GM12878 (cell line): ENCODE measurements at regions not wholly inside any gene's neighbourhood (a gene's known extent, or its start where the extent isn't known, plus 50 kb on each side); places are given as distances from the start of the nearest gene placed in this dataset.

Experiments
- ATAC-seq: fragments of 200-7000 bp; cut with Tn5 transposase; 3 replicates; pipeline ENCODE4 v1.9.1; 2020; ENCODE audit warnings: mild to moderate bottlenecking, moderate library complexity
- BruUV-seq: library from RNA; stranded (reverse); fragments of 400-500 nt; replicated peaks from 2 replicates; lab custom pipeline; 2021; lab: Mats Ljungman, UMichigan
- CTCF ChIA-PET: fragments of 300-600 bp; sonication (Branson Sonifier 250); formaldehyde crosslinking; extraction: SDS; loops from one replicate; lab custom pipeline; 2021; ENCODE audit warnings: inconsistent platforms; lab: Yijun Ruan, JAX
- POLR2A ChIA-PET: fragments of 350-600 bp; formaldehyde crosslinking; extraction: SDS; loops from one replicate; lab custom pipeline; 2021; ENCODE audit warnings: inconsistent platforms; lab: Charles Lee
- RAD21 ChIA-PET: fragments of 300-600 bp; sonication (Branson Sonifier 250); formaldehyde crosslinking; loops from one replicate; lab custom pipeline; 2023; ENCODE audit warnings: antibody characterized with exemption; ENCODE audit not compliant: unreplicated experiment; lab: Charles Lee
- SMC1A ChIA-PET: fragments of 300-600 bp; sonication (Branson Sonifier 250); formaldehyde crosslinking; loops from one replicate; lab custom pipeline; 2023; ENCODE audit not compliant: unreplicated experiment, uncharacterized antibody; lab: Charles Lee
- DNase-seq: peaks from one replicate; pipeline ENCODE4 v3.0.0-alpha.2; 2011; ENCODE audit warnings: low read depth, low spot score
- FAIRE-seq: peaks from 3 replicates; lab custom pipeline; 2011; peaks lifted over from hg19 to GRCh38; lab: Jason Lieb, UNC
- H2AFZ ChIP-seq: 2 replicates; pipeline ENCODE4 v1.6.0; 2011; ENCODE audit warnings: low read depth, low read length, control low read depth; ENCODE audit not compliant: control insufficient read depth
- H3K27ac ChIP-seq: 2 replicates; pipeline ENCODE4 v1.5.1; 2011; ENCODE audit warnings: control low read depth; ENCODE audit not compliant: control insufficient read depth, insufficient read depth
- H3K27me3 ChIP-seq, 2 experiments: replicated peaks in 1 of 2; 2 replicates each; pipeline versions ENCODE4 v1.6.0 to v1.6.1; 2011; ENCODE audit warnings: low read length in 1 of 2; ENCODE audit not compliant: control insufficient read depth in 2 of 2, insufficient read depth in 2 of 2
- H3K36me3 ChIP-seq, 2 experiments: 2 replicates each; pipeline ENCODE4 v1.5.1; 2011; ENCODE audit warnings: low read length in 1 of 2; ENCODE audit not compliant: control insufficient read depth in 2 of 2, insufficient read depth in 2 of 2
- H3K4me1 ChIP-seq: 2 replicates; pipeline ENCODE4 v1.6.1; 2011; ENCODE audit warnings: mild to moderate bottlenecking, low read length, moderate library complexity, mixed read lengths; ENCODE audit not compliant: control insufficient read depth, insufficient read depth
- H3K4me2 ChIP-seq: 2 replicates; pipeline ENCODE4 v1.6.0; 2011; ENCODE audit warnings: control low read depth; ENCODE audit not compliant: control insufficient read depth, insufficient read depth
- H3K4me3 ChIP-seq: fragments of 200-600 bp; sonication (generic); 2 replicates; pipeline ENCODE4 v1.5.1; 2016
- H3K79me2 ChIP-seq: 2 replicates; pipeline ENCODE4 v1.6.0; 2011; ENCODE audit warnings: low read length; ENCODE audit not compliant: control insufficient read depth, insufficient read depth
- H3K9ac ChIP-seq: 2 replicates; pipeline ENCODE4 v1.8.0; 2011; ENCODE audit warnings: low read length, control low read depth, mixed read lengths; ENCODE audit not compliant: control insufficient read depth, insufficient read depth
- H3K9me3 ChIP-seq: replicated peaks from 3 replicates; pipeline ENCODE4 v1.5.1; 2011; ENCODE audit warnings: mild to moderate bottlenecking, low read length; ENCODE audit not compliant: control insufficient read depth, insufficient read depth
- H4K20me1 ChIP-seq: 2 replicates; pipeline ENCODE4 v1.6.0; 2011; ENCODE audit not compliant: control insufficient read depth, insufficient read depth
- EED ChIP-seq: sonication (generic); IDR thresholded peaks from 2 replicates; pipeline ENCODE4 v1.6.1; 2016; ENCODE audit warnings: antibody characterized with exemption, low read depth
- IKZF1 ChIP-seq: fragments of 450-650 bp; conservative IDR thresholded peaks from 2 replicates; pipeline ENCODE4 v1.6.1; 2017; ENCODE audit warnings: antibody characterized with exemption, mild to moderate bottlenecking
- KAT2A ChIP-seq: conservative IDR thresholded peaks from 2 replicates; pipeline ENCODE4 v1.6.1; 2011; ENCODE audit warnings: low read depth, low read length; ENCODE audit not compliant: control insufficient read depth
- LARP7 ChIP-seq: fragments of 450-650 bp; IDR thresholded peaks from 2 replicates; pipeline ENCODE4 v1.6.1; 2017; ENCODE audit warnings: mild to moderate bottlenecking
- MYC ChIP-seq: IDR thresholded peaks from 2 replicates; pipeline ENCODE4 v1.6.1; 2011; ENCODE audit warnings: mild to moderate bottlenecking, low read length, moderate library complexity, inconsistent platforms; ENCODE audit not compliant: insufficient read depth, insufficient replicate concordance, insufficient read length, severe bottlenecking
- NFYB ChIP-seq: IDR thresholded peaks from 2 replicates; pipeline ENCODE4 v1.6.1; 2011; ENCODE audit warnings: low read depth, mild to moderate bottlenecking, low read length, improper control_type of control experiment, moderate library complexity; ENCODE audit not compliant: insufficient read depth
- NRF1 ChIP-seq: conservative IDR thresholded peaks from 2 replicates; pipeline ENCODE4 v1.6.1; 2011; ENCODE audit warnings: mild to moderate bottlenecking, low read depth, low read length, improper control_type of control experiment
- POLR2AphosphoS2 ChIP-seq: IDR thresholded peaks from 2 replicates; pipeline ENCODE4 v1.6.1; 2011; ENCODE audit warnings: low read depth, mild to moderate bottlenecking, low read length, improper control_type of control experiment, moderate library complexity
- POU2F2 ChIP-seq: IDR thresholded peaks from 3 replicates; pipeline ENCODE4 v1.6.1; 2011; ENCODE audit warnings: low read depth, mild to moderate bottlenecking, low read length, borderline replicate concordance
- RAD51 ChIP-seq: fragments of 450-650 bp; IDR thresholded peaks from 2 replicates; pipeline ENCODE4 v1.6.1; 2016; ENCODE audit warnings: moderate library complexity, mild to moderate bottlenecking, inconsistent platforms
- RB1 ChIP-seq: fragments of 450-650 bp; formaldehyde crosslinking; IDR thresholded peaks from 2 replicates; pipeline ENCODE4 v1.6.1; 2017; ENCODE audit warnings: mild to moderate bottlenecking, borderline replicate concordance
- YY1 ChIP-seq: IDR thresholded peaks from 2 replicates; pipeline ENCODE4 v1.6.1; 2011; ENCODE audit warnings: low read depth, mild to moderate bottlenecking, low read length
- ZNF217 ChIP-seq: fragments of 450-650 bp; IDR thresholded peaks from 2 replicates; pipeline ENCODE4 v1.6.1; 2017; ENCODE audit warnings: antibody characterized with exemption, mild to moderate bottlenecking
- WGBS: methylation state at CpG from one replicate; pipeline ENCODE4 v1.1.6; 2016; ENCODE audit warnings: low lambda C conversion rate; ENCODE audit not compliant: insufficient replicate concordance, insufficient coverage; ENCODE audit errors: missing lambda C conversion rate; 5-methylcytosine and 5-hydroxymethylcytosine counted together
- in situ Hi-C: fragments of 300-500 bp; cut with MboI; formaldehyde crosslinking; loops from 9 replicates; pipeline ENCODE4 v1.14.3; 2018; ENCODE audit warnings: mixed read lengths
- intact Hi-C: fragments of 100-400 bp; cut with micrococcal nuclease; formaldehyde crosslinking; loops from one replicate; pipeline ENCODE4 v1.14.2; 2022; ENCODE audit not compliant: unreplicated experiment
- TF ChIP-seq, protein P1 (sequence below): fragments of 450-650 bp; IDR thresholded peaks from 2 replicates; pipeline ENCODE4 v1.6.1; 2017; ENCODE audit warnings: mild to moderate bottlenecking, moderate library complexity
- TF ChIP-seq, protein P2 (sequence below): fragments of 450-650 bp; IDR thresholded peaks from 2 replicates; pipeline ENCODE4 v1.6.1; 2017; ENCODE audit warnings: low read depth, mild to moderate bottlenecking, moderate library complexity
- TF ChIP-seq, protein P3 (sequence below): fragments of 450-650 bp; formaldehyde crosslinking; IDR thresholded peaks from 2 replicates; pipeline ENCODE4 v1.5.0; 2022; ENCODE audit warnings: mild to moderate bottlenecking, missing genetic modification characterization

DNA sequence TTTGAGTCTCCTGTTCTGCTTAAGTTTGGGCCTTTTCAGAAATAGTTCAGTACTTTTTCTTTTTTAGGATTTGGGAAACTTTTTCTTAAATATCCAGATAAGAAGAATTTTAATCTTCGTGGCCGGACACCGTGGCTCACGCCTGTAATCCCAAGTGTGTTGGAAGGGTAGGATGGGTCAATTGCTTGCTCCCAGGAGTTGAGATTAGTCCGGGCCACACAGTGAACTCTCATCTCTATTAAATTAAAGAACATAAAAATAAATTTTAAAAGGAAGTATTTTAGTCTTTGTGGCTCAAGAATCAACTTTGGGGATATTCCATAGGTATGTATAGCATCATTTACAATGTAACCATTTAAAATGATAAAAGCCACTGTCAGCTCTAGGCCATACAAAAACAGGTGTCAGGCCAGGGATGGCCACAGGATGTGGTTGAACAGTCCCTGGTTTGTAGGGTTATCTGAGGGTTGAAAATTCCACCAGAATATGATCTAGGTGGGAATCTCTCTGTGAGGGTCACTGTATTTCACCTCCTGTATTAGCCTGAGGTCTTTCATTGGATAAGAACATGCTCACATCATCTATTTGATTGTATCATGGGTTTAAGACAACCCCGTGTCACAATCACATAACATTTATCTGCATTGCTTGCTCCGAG lies 115.6 kb downstream of the GGTLC2 start:
- H3K27ac ChIP-seq = no peak overlapping the region
- TF ChIP-seq NFYB (no peak), KAT2A (no peak), MYC (no peak), YY1 (no peak), RAD51 (no peak), ZNF217 (no peak), POLR2AphosphoS2 (no peak), NRF1 (no peak), EED (no peak), LARP7 (no peak), POU2F2 (no peak), IKZF1 (no peak), RB1 (no peak)
- TF ChIP-seq, protein P1, sequence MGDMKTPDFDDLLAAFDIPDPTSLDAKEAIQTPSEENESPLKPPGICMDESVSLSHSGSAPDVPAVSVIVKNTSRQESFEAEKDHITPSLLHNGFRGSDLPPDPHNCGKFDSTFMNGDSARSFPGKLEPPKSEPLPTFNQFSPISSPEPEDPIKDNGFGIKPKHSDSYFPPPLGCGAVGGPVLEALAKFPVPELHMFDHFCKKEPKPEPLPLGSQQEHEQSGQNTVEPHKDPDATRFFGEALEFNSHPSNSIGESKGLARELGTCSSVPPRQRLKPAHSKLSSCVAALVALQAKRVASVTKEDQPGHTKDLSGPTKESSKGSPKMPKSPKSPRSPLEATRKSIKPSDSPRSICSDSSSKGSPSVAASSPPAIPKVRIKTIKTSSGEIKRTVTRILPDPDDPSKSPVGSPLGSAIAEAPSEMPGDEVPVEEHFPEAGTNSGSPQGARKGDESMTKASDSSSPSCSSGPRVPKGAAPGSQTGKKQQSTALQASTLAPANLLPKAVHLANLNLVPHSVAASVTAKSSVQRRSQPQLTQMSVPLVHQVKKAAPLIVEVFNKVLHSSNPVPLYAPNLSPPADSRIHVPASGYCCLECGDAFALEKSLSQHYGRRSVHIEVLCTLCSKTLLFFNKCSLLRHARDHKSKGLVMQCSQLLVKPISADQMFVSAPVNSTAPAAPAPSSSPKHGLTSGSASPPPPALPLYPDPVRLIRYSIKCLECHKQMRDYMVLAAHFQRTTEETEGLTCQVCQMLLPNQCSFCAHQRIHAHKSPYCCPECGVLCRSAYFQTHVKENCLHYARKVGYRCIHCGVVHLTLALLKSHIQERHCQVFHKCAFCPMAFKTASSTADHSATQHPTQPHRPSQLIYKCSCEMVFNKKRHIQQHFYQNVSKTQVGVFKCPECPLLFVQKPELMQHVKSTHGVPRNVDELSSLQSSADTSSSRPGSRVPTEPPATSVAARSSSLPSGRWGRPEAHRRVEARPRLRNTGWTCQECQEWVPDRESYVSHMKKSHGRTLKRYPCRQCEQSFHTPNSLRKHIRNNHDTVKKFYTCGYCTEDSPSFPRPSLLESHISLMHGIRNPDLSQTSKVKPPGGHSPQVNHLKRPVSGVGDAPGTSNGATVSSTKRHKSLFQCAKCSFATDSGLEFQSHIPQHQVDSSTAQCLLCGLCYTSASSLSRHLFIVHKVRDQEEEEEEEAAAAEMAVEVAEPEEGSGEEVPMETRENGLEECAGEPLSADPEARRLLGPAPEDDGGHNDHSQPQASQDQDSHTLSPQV = no peak
- TF ChIP-seq, protein P2, sequence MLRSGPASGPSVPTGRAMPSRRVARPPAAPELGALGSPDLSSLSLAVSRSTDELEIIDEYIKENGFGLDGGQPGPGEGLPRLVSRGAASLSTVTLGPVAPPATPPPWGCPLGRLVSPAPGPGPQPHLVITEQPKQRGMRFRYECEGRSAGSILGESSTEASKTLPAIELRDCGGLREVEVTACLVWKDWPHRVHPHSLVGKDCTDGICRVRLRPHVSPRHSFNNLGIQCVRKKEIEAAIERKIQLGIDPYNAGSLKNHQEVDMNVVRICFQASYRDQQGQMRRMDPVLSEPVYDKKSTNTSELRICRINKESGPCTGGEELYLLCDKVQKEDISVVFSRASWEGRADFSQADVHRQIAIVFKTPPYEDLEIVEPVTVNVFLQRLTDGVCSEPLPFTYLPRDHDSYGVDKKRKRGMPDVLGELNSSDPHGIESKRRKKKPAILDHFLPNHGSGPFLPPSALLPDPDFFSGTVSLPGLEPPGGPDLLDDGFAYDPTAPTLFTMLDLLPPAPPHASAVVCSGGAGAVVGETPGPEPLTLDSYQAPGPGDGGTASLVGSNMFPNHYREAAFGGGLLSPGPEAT = no peak
- TF ChIP-seq, protein P3, sequence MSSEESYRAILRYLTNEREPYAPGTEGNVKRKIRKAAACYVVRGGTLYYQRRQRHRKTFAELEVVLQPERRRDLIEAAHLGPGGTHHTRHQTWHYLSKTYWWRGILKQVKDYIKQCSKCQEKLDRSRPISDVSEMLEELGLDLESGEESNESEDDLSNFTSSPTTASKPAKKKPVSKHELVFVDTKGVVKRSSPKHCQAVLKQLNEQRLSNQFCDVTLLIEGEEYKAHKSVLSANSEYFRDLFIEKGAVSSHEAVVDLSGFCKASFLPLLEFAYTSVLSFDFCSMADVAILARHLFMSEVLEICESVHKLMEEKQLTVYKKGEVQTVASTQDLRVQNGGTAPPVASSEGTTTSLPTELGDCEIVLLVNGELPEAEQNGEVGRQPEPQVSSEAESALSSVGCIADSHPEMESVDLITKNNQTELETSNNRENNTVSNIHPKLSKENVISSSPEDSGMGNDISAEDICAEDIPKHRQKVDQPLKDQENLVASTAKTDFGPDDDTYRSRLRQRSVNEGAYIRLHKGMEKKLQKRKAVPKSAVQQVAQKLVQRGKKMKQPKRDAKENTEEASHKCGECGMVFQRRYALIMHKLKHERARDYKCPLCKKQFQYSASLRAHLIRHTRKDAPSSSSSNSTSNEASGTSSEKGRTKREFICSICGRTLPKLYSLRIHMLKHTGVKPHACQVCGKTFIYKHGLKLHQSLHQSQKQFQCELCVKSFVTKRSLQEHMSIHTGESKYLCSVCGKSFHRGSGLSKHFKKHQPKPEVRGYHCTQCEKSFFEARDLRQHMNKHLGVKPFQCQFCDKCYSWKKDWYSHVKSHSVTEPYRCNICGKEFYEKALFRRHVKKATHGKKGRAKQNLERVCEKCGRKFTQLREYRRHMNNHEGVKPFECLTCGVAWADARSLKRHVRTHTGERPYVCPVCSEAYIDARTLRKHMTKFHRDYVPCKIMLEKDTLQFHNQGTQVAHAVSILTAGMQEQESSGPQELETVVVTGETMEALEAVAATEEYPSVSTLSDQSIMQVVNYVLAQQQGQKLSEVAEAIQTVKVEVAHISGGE = no peak

More for the DNA sequence above, 115.6 kb downstream of the GGTLC2 start:
- ChIA-PET RAD21 (no interaction called here), CTCF (no interaction called here), SMC1A (no interaction called here), POLR2A (no interaction called here)
- no peaks in the 10 kb centered on the region for H4K20me1 ChIP-seq
- in situ Hi-C loops = no loop called here
- no TSS peak for BruUV-seq
- H3K9ac ChIP-seq = no peak overlapping the region
- ATAC-seq (no peak), DNase-seq (no peak), FAIRE-seq (no peak)
- no peaks in the 10 kb centered on the region for H3K79me2 ChIP-seq
- no peaks in the 10 kb centered on the region for H3K9me3 ChIP-seq
- WGBS = 47% methylated on average over 7 of the region's 7 CpGs
- H3K36me3 ChIP-seq = no peaks in the 10 kb centered on the region
- H3K4me1 ChIP-seq = no peaks in the 10 kb centered on the region
- no peak overlapping the region for H3K4me2 ChIP-seq
- H3K4me3 ChIP-seq = no peak overlapping the region
- intact Hi-C loops = no loop called here
- H3K27me3 ChIP-seq = no peaks in the 10 kb centered on the region
- no peak overlapping the region for H2AFZ ChIP-seq
